ENCODE measurements at regions not wholly inside any gene's neighbourhood (a gene's known extent, or its start where the extent isn't known, plus 50 kb on each side); places are given as distances from the start of the nearest gene placed in this dataset.
"Not testable (repeated sequence)": the region's sequence is repeated elsewhere in the genome, so short reads cannot be mapped to it uniquely, and the experiment has no call there.

GRCh38 chr5:29460971-29461559 lies 1732.4 kb upstream of the CDH6 start:
- DNase-seq = no peak

- not testable (repeated sequence) for DNase-seq
Observed at GRCh38 chr5:29451004-29451403, 1742.5 kb upstream of the CDH6 start.

GRCh38 chr5:29414681-29415080 lies 1778.8 kb upstream of the CDH6 start:
- DNase-seq = peak; percentile 20

GRCh38 chr5:29412979-29413378 lies 1780.5 kb upstream of the CDH6 start:
- DNase-seq = no peak

- DNase-seq = no peak
Observed at GRCh38 chr5:29402270-29402669, 1791.2 kb upstream of the CDH6 start.

- no peak for DNase-seq
Observed at GRCh38 chr5:29389993-29390392, 1803.5 kb upstream of the CDH6 start.

- DNase-seq = no peak
Observed at GRCh38 chr5:29387384-29387783, 1806.1 kb upstream of the CDH6 start.

- no peak for DNase-seq
Observed at GRCh38 chr5:29382780-29383179, 1810.7 kb upstream of the CDH6 start.

GRCh38 chr5:29380029-29380428 lies 1813.5 kb upstream of the CDH6 start:
- no peak for DNase-seq

GRCh38 chr5:29379619-29380018 lies 1813.9 kb upstream of the CDH6 start:
- no peak for DNase-seq

GRCh38 chr5:29378104-29378503 lies 1815.4 kb upstream of the CDH6 start:
- no peak for DNase-seq

GRCh38 chr5:29370248-29370647 lies 1823.2 kb upstream of the CDH6 start:
- DNase-seq = no peak

GRCh38 chr5:29367176-29367833 lies 1826.2 kb upstream of the CDH6 start:
- DNase-seq = no peak

GRCh38 chr5:29351170-29351569 lies 1842.3 kb upstream of the CDH6 start:
- DNase-seq = no peak

GRCh38 chr5:29337030-29337429 lies 1856.5 kb upstream of the CDH6 start:
- DNase-seq = no peak

GRCh38 chr5:29321591-29321990 lies 1871.9 kb upstream of the CDH6 start:
- DNase-seq = no peak

- DNase-seq = no peak
Observed at GRCh38 chr5:29309359-29309758, 1884.1 kb upstream of the CDH6 start.

- no peak for DNase-seq
Observed at GRCh38 chr5:29307478-29307877, 1886.0 kb upstream of the CDH6 start.

- DNase-seq = no peak
Observed at GRCh38 chr5:29304545-29304944, 1888.9 kb upstream of the CDH6 start.

GRCh38 chr5:29296548-29296947 lies 1896.9 kb upstream of the CDH6 start:
- DNase-seq = no peak

- DNase-seq = no peak
Observed at GRCh38 chr5:29277642-29278041, 1915.8 kb upstream of the CDH6 start.

GRCh38 chr5:29276371-29276770 lies 1917.1 kb upstream of the CDH6 start:
- no peak for DNase-seq

- peak; percentile 74 for DNase-seq
Observed at GRCh38 chr5:29263915-29264351, 1929.6 kb upstream of the CDH6 start.
